GM23248 (cell line): ENCODE measurements at regions not wholly inside any gene's neighbourhood (a gene's known extent, or its start where the extent isn't known, plus 50 kb on each side); places are given as distances from the start of the nearest gene placed in this dataset.
A peak's percentile ranks its signal among the peaks of the same experiment; 100 is the strongest.

Experiments
- DNase-seq: peaks from one replicate; pipeline ENCODE4 v3.0.0-alpha.2; 2015
- H2AFZ ChIP-seq: fragments of 200-600 bp; sonication (generic); 2 replicates; pipeline ENCODE4 v1.6.1; 2016; ENCODE audit warnings: antibody characterized with exemption
- H3F3A ChIP-seq: fragments of 200-600 bp; sonication (generic); 2 replicates; pipeline ENCODE4 v1.6.1; 2016; ENCODE audit warnings: mild to moderate bottlenecking, antibody characterized with exemption, mixed run types; ENCODE audit not compliant: insufficient read depth
- H3K27ac ChIP-seq: fragments of 200-600 bp; sonication (generic); 2 replicates; pipeline ENCODE4 v1.5.1; 2016; ENCODE audit warnings: mild to moderate bottlenecking
- H3K27me3 ChIP-seq: fragments of 200-600 bp; sonication (generic); replicated peaks from 2 replicates; pipeline ENCODE4 v1.6.1; 2016; ENCODE audit warnings: mild to moderate bottlenecking; ENCODE audit not compliant: insufficient read depth
- H3K36me3 ChIP-seq: fragments of 200-600 bp; sonication (generic); 2 replicates; pipeline ENCODE4 v1.6.1; 2016; ENCODE audit warnings: low read depth, mild to moderate bottlenecking
- H3K4me1 ChIP-seq: fragments of 200-600 bp; sonication (generic); 2 replicates; pipeline ENCODE4 v1.6.1; 2016; ENCODE audit warnings: mild to moderate bottlenecking; ENCODE audit not compliant: insufficient read depth
- H3K4me2 ChIP-seq: fragments of 200-600 bp; sonication (generic); one replicate; pipeline ENCODE4 v1.6.1; 2016; ENCODE audit warnings: mild to moderate bottlenecking; ENCODE audit not compliant: unreplicated experiment
- H3K4me3 ChIP-seq: fragments of 200-600 bp; sonication (generic); 2 replicates; pipeline ENCODE4 v1.5.1; 2016; ENCODE audit warnings: mild to moderate bottlenecking
- H3K79me2 ChIP-seq: fragments of 200-600 bp; sonication (generic); 2 replicates; pipeline ENCODE4 v1.6.1; 2016; ENCODE audit warnings: mild to moderate bottlenecking; ENCODE audit not compliant: insufficient read depth
- H3K9ac ChIP-seq: fragments of 200-600 bp; sonication (generic); 2 replicates; pipeline ENCODE4 v1.6.1; 2016; ENCODE audit warnings: mild to moderate bottlenecking
- H3K9me2 ChIP-seq: fragments of 200-600 bp; sonication (generic); 2 replicates; pipeline ENCODE4 v1.6.1; 2016; ENCODE audit warnings: mixed run types, mild to moderate bottlenecking, moderate library complexity; ENCODE audit not compliant: insufficient read depth
- H3K9me3 ChIP-seq: fragments of 200-600 bp; sonication (generic); one replicate; pipeline ENCODE4 v1.6.1; 2017; ENCODE audit warnings: low read depth
- H4K20me1 ChIP-seq: fragments of 200-600 bp; sonication (generic); 2 replicates; pipeline ENCODE4 v1.6.0; 2016; ENCODE audit not compliant: insufficient read depth
- EZH2 ChIP-seq: fragments of 200-600 bp; sonication (generic); IDR thresholded peaks from 2 replicates; pipeline ENCODE4 v1.6.1; 2018; ENCODE audit warnings: antibody characterized with exemption, mild to moderate bottlenecking; ENCODE audit not compliant: insufficient read depth, poor library complexity, severe bottlenecking
- EZH2phosphoT487 ChIP-seq: fragments of 200-600 bp; sonication (generic); IDR thresholded peaks from 2 replicates; pipeline ENCODE4 v1.6.1; 2018; ENCODE audit warnings: antibody characterized with exemption, moderate library complexity, mild to moderate bottlenecking, low read depth; ENCODE audit not compliant: insufficient read depth
- WGBS, 2 experiments: methylation state at CpG; one replicate each; pipeline ENCODE4 v1.1.6; 2015 to 2017; ENCODE audit warnings: low lambda C conversion rate in 2 of 2, low coverage in 1 of 2; ENCODE audit errors: missing lambda C conversion rate in 2 of 2; 5-methylcytosine and 5-hydroxymethylcytosine counted together
- in situ Hi-C: fragments of 300-500 bp; cut with MboI; formaldehyde crosslinking; loops from 2 replicates; pipeline ENCODE4 v1.15.0; 2020

GRCh38 chr5:54608423-54609085 is 91.0 kb downstream of the SNX18 start:
- Histone ChIP-seq H4K20me1 (no peaks in the 10 kb centered on the region), H3K27me3 (no peaks in the 10 kb centered on the region), H3K36me3 (no peaks in the 10 kb centered on the region), H3K27ac (no peak overlapping the region), H3K9ac (no peak overlapping the region), H3K79me2 (no peaks in the 10 kb centered on the region), H3K4me3 (no peak overlapping the region), H3K4me1 (peaks cover 18% of the 10 kb centered on the region), H3K4me2 (no peak overlapping the region), H2AFZ (no peak overlapping the region), H3K9me3 (no peaks in the 10 kb centered on the region), H3K9me2 (no peaks in the 10 kb centered on the region), H3F3A (peaks cover 8% of the 10 kb centered on the region)
- TF ChIP-seq EZH2: no peak
- peak; percentile 33 for DNase-seq
- WGBS, 2 experiments: 52 to 60% methylated on average over 3 of the region's 3 CpGs
- in situ Hi-C loops: no loop called here

DNA sequence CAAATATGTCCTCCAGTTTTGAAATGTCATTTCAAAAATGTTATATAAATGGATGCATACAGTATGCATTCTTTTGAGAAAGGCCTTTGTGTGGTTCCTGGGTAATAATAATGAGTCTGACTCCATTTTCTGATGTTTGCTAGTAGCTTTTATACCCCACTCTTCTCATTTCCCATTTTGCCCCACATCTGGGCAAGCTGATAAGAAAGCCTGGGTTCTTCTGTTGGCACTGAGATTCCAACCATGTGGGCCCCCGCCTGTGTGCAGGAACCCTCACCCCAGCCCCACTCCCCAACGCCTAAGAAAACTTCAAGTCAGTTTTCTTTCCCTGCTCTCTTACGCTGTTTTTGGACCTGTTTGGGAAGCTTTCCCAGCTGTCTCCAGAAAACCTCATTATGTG is 89.4 kb downstream of the SNX18 start:
- WGBS, 2 experiments: 87 to 90% methylated on average over 3 of the region's 3 CpGs
- in situ Hi-C loops: no loop called here

DNA sequence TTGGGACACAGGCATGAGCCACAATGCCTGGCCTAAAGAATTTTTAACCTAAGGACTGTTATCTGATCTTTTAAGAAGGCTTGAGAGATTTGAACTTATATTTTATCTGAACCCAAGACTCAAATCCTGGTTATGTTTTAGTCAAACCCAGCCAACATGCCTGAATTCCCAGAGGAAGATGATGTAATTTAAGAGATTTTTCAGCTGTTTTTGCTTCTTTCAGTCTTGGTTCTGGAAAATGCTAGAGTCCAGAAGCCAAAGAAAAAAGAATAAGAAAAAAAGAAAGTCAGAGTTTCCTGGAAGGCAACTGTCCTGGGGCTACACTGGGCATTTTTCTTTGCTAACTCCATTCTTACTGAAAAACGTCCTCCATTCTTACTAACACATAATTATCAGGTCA is 85.8 kb downstream of the SNX18 start:
- in situ Hi-C loops: no loop called here
- Histone ChIP-seq H3K4me2 (no peak overlapping the region), H4K20me1 (no peaks in the 10 kb centered on the region), H3K9me3 (no peaks in the 10 kb centered on the region), H3K4me1 (no peaks in the 10 kb centered on the region), H3F3A (no peaks in the 10 kb centered on the region), H3K27ac (no peak overlapping the region), H3K27me3 (no peaks in the 10 kb centered on the region), H3K9ac (no peak overlapping the region), H3K36me3 (no peaks in the 10 kb centered on the region), H2AFZ (no peak overlapping the region), H3K79me2 (no peaks in the 10 kb centered on the region), H3K9me2 (no peaks in the 10 kb centered on the region), H3K4me3 (no peak overlapping the region)
- peak; percentile 35 for DNase-seq
- WGBS, 2 experiments: 2 to 30% methylated on average over 1 of the region's 1 CpG
- no peak for TF ChIP-seq EZH2
- no peak for TF ChIP-seq EZH2phosphoT487

More for the DNA sequence above, 89.4 kb downstream of the SNX18 start:
- Histone ChIP-seq H3K9me3 (no peaks in the 10 kb centered on the region), H3K27me3 (no peaks in the 10 kb centered on the region), H3K79me2 (no peaks in the 10 kb centered on the region), H3K9ac (no peak overlapping the region), H3K27ac (no peak overlapping the region), H4K20me1 (no peaks in the 10 kb centered on the region), H2AFZ (no peak overlapping the region), H3K4me1 (peaks cover 18% of the 10 kb centered on the region), H3K4me2 (no peak overlapping the region), H3K4me3 (no peak overlapping the region), H3F3A (peaks cover 8% of the 10 kb centered on the region), H3K36me3 (no peaks in the 10 kb centered on the region), H3K9me2 (no peaks in the 10 kb centered on the region)
- DNase-seq: no peak
- TF ChIP-seq EZH2phosphoT487 (no peak), EZH2 (no peak)

DNA sequence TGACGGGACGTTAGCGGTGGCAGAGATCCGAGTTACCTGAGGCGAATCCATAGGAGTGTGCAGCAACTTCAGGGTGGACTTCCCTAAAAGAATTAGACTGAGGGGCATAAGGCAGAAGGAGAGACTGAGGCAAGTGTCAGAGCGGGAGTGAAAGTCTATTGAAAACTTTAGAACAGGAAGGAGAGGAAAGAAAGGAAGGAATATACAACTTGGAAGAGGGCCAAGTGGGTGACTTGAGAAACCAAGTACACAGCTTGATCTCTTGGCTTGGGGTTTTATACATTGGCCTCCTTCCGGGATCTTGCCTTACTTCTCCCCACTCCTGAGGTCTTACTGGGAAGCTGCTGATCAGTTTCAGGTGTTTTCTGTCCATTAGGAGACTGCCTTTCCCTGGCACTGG is 84.9 kb downstream of the SNX18 start:
- no peak overlapping the region for H3K4me2 ChIP-seq
- no peaks in the 10 kb centered on the region for H3K27me3 ChIP-seq
- no peaks in the 10 kb centered on the region for H3K9me3 ChIP-seq
- in situ Hi-C loops: no loop called here
- WGBS, 2 experiments: 85% methylated on average over 7 of the region's 7 CpGs
- no peaks in the 10 kb centered on the region for H3K36me3 ChIP-seq
- H4K20me1 ChIP-seq: no peaks in the 10 kb centered on the region
- H3K9ac ChIP-seq: no peak overlapping the region
- DNase-seq: no peak
- no peaks in the 10 kb centered on the region for H3K9me2 ChIP-seq
- no peaks in the 10 kb centered on the region for H3K4me1 ChIP-seq
- no peak overlapping the region for H3K4me3 ChIP-seq
- H3K79me2 ChIP-seq: no peaks in the 10 kb centered on the region
- no peak overlapping the region for H3K27ac ChIP-seq
- no peaks in the 10 kb centered on the region for H3F3A ChIP-seq
- H2AFZ ChIP-seq: no peak overlapping the region
- TF ChIP-seq EZH2phosphoT487 (no peak), EZH2 (no peak)
